ENCODE measurements at regions not wholly inside any gene's neighbourhood (a gene's known extent, or its start where the extent isn't known, plus 50 kb on each side); places are given as distances from the start of the nearest gene placed in this dataset.
A peak's percentile ranks its signal among the peaks of the same experiment; 100 is the strongest.
"Not testable (repeated sequence)": the region's sequence is repeated elsewhere in the genome, so short reads cannot be mapped to it uniquely, and the experiment has no call there.

DNA sequence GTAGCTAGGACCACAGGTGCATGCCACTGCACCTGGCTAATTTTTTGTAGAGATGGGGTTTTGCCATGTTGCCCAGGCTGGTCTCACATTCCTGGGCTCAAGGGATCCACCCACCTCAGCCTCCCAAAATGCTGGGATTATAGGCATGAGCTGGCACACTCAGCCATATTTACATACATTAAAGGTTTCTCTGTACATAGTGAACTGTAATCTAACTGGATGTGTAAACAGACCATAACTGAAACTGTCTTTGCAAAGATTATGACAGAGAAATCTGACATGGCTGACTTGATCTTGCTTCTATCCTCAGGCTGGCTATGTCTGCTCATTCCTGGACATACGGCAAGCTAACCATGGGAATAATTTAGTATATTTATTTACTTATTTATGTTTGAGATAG is 139.2 kb upstream of the XPO1 start:
- FAIRE-seq (no peak), DNase-seq (ENCODE audit: insufficient read length, low spot score) (no peak)
- TF ChIP-seq POLR2A (IDR thresholded peaks at IDR 0.05; ENCODE audit: low read depth, low read length) = no peak

DNA sequence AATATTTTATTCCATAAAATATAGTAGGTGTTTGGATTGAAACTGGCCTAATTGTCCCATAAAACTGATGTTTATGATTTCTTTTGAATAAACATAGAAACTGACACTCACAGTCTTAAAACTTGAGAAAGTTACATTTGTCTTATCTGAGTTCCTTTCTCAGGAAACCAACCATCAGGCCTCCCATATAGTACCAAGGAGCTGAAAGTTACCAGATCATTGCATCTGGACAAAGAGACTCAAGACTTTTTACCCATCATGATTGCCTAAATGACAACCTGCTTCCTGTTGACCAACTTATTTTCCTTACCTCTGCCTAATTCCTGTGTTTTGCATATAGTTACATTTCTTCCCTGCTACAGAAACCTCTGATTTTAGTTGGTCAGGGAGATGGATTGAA is 137.0 kb upstream of the XPO1 start:
- FAIRE-seq = no peak
- no peak for DNase-seq (ENCODE audit: insufficient read length, low spot score)
- no peak for TF ChIP-seq POLR2A (IDR thresholded peaks at IDR 0.05; ENCODE audit: low read depth, low read length)

DNA sequence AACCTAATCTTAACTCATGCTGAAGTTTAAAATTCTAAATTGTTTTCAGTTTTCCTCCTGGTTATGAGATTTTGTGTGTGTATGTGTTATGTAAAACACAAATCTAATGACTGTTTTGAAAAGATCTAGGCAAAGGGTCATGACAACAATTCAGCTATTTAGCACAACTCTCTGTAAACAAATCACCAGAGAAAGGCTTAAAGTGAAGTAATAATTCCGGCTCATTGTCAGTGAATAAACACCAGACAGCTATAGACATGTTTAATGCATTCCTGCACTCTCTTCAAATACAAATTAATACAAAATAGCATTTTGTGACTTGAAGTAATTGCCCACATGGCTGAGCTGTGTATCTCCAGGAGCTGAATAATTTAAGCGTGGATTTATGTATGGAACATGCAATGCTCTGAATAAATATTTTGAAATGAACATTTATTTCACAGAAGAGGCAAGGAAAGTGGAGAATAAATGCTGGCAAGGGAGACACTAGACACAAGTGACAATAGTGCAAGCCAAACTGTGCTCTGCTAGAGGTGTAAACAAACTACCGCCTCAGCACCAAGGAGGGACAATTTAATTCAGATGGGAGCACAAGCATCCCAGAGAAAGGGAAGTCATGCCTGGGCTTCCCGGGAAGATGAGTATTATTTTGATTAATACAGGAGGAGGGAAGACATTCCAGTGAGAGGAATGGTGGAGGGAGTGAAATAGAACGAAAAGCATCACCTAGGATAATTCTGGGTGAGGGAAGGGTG is 133.6 kb upstream of the XPO1 start:
- FAIRE-seq = no peak
- DNase-seq (ENCODE audit: insufficient read length, low spot score) = no peak
- TF ChIP-seq POLR2A (IDR thresholded peaks at IDR 0.05; ENCODE audit: low read depth, low read length) = no peak

DNA sequence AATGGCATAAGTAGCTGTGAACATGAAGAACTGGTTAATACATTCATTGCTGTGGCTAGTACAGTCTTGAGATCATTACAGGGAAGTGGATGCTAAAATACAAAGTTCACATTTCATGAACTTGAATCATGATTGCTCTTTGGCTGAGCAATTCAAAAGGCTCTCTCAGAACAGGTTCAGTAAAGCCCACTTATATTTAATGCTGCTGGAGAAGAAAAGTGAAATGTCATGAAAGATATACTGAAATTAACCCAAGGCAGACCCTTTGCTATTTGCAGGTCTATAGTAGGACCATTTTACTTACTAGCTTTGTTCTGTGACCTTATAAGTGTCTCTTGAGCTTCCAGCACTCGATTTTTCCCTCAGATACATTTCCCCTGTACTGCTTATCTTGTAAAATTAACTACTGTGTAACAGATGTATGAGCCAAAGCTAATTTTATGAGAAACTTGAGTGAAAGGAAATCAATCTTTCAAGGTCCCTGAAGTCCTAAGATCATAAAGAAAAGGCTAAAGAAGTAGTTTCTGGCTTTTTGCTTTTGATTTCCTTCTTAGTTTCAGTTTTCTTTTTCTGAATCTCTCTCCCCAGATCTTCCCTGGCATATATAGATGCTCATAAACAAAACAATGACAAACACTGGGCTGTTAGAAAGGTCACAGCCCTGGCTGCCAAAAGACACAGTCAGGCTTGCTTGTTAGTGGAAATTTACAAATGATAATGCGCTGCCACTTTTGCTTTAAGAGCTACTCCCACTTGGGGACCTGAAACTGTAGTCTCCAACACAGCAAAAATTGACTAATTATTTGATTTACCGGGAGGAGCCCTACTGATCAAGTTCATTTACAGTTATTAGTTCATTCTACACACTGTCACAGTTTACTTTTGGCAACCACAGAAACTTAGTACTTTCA is 132.7 kb upstream of the XPO1 start:
- FAIRE-seq = peak; percentile 92
- no peak for TF ChIP-seq POLR2A (IDR thresholded peaks at IDR 0.05; ENCODE audit: low read depth, low read length)
- DNase-seq (ENCODE audit: insufficient read length, low spot score) = no peak

DNA sequence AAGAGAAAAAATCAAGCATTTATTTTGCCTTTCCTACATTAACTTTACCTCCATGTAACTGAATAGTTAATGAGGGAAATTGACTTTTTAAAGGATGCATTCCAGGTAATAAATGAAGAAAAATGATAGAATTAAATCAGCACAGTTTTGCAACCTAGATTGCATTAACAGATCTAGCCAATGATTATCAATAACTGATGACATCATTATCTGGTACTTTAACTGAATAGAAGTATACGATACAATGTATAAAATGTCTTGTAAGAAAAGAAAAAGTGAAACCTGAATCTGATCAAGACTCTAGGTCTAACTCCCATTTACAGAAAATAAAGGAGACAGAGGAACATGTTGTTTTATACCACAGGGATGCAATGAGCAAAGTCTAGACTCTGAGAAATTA is 126.0 kb upstream of the XPO1 start:
- FAIRE-seq = no peak
- no peak for DNase-seq (ENCODE audit: insufficient read length, low spot score)
- no peak for TF ChIP-seq POLR2A (IDR thresholded peaks at IDR 0.05; ENCODE audit: low read depth, low read length)

DNA sequence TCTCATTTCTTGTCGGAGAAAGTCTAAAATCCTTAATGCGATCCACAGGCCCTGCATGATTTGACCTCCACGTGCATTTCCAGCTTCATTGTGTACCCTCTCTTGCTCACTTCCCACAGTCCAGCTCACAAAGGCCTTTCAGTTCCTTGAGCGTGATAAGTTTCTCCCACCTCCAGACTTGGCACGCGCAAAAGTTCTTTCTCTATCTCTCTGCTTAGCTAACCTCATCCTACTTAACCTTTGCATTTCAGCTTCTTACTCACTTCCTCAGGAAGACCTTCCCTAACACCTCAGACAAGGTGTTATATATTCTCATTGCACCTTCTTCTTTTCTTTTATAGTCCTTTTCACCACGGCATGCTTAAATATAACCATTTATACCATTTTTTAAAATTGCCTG is 124.8 kb upstream of the XPO1 start:
- no peak for FAIRE-seq
- TF ChIP-seq POLR2A (IDR thresholded peaks at IDR 0.05; ENCODE audit: low read depth, low read length) = no peak
- no peak for DNase-seq (ENCODE audit: insufficient read length, low spot score)

DNA sequence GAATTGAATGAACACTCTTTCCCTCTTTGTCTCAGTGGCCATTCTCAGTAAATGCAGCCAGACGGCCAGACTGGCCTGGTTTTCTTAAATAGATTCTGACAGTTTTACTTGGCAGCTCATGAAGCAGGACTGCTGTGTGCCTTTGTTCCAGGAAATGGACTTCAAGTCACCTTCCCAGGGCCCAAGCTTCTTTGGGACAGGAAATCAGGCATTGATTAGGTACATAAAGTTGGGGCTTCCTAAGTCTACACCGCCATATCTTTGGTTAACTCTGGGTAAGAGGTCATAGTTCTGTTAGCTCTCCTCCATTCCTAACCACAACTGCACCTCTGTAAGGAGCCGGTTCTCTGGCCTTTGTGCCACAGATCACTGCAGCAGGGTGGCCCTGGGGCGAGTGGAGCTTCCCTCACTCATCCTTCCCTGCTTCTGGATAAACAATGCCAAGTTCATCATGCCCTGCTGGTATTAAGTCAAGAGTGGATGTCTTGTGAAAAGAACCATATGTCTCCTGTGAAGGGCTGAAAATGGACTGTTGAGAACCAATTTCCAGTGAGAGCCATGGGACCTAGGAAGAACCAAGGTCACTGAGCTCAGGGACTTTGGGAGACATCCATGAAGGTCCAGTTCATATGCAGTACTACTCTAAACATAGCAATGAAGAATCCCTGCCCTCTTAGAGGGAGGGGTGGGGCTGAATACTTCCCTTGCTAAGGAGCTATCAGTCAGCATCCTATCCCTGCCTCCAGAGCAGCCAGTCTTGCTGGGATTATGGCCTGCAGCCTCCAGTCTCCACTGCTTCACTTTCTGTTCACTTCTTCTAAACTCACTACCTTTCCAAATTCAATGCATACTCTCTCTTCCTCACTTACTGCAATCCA is 122.6 kb upstream of the XPO1 start:
- no peak for FAIRE-seq
- no peak for DNase-seq (ENCODE audit: insufficient read length, low spot score)
- no peak for TF ChIP-seq POLR2A (IDR thresholded peaks at IDR 0.05; ENCODE audit: low read depth, low read length)

DNA sequence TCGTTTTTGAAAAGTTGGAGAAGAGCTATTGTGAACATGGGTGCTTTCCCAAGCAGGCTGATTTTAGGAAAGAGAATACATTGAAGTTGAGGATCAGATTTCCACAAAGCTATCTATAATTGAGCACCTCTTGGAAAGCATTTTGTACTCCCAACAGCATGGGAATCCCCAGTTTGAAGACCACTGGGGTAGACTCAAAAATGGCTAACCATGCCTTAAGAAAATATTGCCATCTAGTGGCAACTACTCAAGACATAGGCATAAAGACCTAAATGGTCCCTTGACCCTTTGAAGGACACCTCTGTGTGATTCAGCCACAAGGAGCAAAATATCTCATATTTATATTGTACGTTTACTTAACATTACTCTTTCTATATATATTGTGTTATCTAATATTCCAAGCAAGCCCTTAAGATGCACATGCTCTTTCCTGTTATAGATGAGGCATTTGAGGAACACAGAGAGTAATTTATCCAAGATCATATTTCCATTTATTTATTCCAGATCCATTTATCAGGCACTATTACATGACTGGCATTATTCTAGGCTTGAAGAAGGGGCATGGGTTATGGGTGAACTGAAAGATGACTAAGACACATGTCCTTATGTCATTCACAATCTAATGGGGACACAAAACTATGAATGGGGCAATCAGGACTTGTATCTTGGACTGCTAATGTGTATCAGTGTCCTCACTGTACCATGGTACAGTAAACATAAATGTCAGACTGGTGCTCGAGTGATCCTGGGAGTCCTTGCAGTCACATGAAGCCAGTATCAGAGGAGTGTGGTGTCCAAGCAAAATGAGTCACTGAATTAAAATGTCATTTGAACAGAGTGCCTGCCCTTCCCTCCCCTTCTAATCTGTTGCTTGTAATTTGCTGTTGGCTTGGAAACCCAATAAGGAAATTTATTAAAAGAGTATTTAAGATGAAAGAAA is 121.0 kb upstream of the XPO1 start:
- TF ChIP-seq POLR2A (IDR thresholded peaks at IDR 0.05; ENCODE audit: low read depth, low read length) = no peak
- peak; percentile 91 for FAIRE-seq
- peak; percentile 23 for DNase-seq (ENCODE audit: insufficient read length, low spot score)

DNA sequence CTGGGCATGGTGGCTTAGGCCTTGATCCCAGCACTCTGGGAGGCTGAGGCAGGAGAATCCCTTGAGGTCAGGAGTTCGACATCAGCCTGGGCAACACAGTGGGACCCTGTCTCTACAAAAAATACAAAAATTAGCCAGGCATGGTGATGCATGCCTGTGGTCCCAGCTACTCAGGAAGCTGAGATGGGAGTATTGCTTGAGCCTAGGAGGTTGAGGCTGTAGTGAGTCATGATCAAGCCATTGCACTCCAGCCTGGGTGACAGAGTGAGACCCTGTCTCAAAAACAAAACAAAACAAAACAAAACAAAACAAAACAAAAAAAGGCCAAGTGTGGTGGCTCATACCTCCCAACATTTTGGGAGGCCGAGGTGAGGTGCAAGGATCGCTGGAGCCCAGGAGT is 111.8 kb upstream of the XPO1 start:
- FAIRE-seq; DNase-seq (ENCODE audit: insufficient read length, low spot score): not testable (repeated sequence)

DNA sequence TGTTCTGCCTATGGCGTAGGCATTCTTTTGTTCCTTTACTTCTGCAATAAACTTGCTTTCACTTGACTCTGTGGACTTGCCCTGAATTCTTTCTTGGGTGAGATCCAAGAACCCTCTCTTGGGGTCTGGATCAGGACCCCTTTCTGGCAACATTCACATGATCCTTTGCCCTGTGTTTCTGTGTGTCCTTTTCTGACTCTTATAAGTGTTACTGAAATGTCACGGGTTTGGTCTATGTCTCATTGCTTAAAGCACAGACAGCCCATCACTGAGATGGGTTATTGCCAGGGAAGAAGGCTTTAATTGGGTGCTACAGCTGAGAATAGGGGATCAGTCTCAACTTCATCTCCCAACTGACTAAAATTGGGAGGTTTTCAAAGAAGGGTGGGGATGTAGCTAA is 110.9 kb upstream of the XPO1 start:
- no peak for DNase-seq (ENCODE audit: insufficient read length, low spot score)
- no peak for FAIRE-seq
- TF ChIP-seq POLR2A (IDR thresholded peaks at IDR 0.05; ENCODE audit: low read depth, low read length) = no peak

DNA sequence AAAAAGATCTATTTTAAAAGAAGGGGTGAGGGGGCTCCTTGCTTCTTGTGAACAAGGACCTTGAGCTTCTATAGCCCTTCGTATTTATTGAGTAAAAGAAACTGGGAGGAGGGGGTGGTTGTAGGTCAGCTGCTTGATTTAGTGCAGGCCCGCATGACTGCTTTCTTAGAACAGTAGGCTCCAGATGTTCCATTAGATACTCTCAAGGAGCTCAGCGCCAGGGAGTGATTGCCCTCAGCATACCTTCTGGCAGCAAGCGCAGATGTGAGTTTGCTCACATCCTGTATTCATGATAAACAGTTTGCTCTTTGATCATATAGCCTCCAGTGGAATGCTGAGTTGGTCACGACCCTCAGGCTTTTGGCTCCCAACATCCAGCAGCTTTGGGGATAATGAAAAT is 108.9 kb upstream of the XPO1 start:
- no peak for FAIRE-seq
- no peak for DNase-seq (ENCODE audit: insufficient read length, low spot score)
- TF ChIP-seq POLR2A (IDR thresholded peaks at IDR 0.05; ENCODE audit: low read depth, low read length) = no peak

DNA sequence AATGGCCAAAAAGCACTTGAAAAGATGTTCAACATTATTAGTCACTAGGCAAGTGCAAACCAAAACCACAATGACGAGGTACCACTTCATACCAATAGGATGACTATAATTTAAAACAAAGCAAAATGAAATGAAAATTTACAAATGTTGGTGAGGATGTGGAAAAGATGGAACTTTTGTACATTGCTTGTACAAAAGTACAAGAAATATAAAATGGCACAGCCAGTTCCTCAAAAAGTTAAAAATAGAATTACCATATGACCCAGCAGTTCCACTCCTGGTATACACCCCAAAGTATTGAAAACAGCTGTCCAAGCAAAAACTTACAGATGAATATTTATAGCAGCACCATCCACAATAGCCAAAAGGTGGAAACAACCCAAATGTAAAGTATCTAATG is 107.8 kb upstream of the XPO1 start:
- DNase-seq (ENCODE audit: insufficient read length, low spot score) = no peak
- FAIRE-seq = no peak
- no peak for TF ChIP-seq POLR2A (IDR thresholded peaks at IDR 0.05; ENCODE audit: low read depth, low read length)

DNA sequence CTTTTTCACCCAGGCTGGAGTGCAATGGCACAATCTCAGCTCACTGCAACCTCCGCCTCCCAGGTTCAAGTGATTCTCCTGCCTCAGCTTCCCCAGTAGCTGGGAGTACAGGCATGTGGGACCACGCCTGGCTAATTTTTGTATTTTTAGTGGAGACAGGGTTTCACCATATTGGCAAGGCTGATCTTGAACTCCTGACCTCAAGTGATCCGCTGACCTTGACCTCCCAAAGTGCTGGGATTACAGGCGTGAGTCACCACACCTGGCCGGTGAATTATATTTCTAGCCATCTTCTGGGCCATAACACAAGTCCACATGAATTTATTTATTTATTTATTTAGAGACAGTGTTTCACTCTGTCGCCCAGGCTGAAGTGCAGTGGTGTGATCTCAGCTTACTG is 105.0 kb upstream of the XPO1 start:
- FAIRE-seq; DNase-seq (ENCODE audit: insufficient read length, low spot score): not testable (repeated sequence)

All from H54 (cell line).